NCI-H128 (cell line): ENCODE measurements at regions not wholly inside any gene's neighbourhood (a gene's known extent, or its start where the extent isn't known, plus 50 kb on each side); places are given as distances from the start of the nearest gene placed in this dataset.
"Not testable (repeated sequence)": the region's sequence is repeated elsewhere in the genome, so short reads cannot be mapped to it uniquely, and the experiment has no call there.

ENCODE experiments used
- DNase-seq: peaks from one replicate; lab custom pipeline; 2025; ENCODE audit not compliant: unreplicated experiment; lab: John Stamatoyannopoulos, UW

GRCh38 chr15:95663156-95664100, 667.1 kb upstream of the NR2F2 start:
- DNase-seq = no peak

GRCh38 chr15:95664450-95664849, 666.0 kb upstream of the NR2F2 start:
- DNase-seq = no peak

- no peak for DNase-seq
These were observed 661.2 kb upstream of the NR2F2 start for GRCh38 chr15:95669146-95669922.

GRCh38 chr15:95674031-95674430, 656.5 kb upstream of the NR2F2 start:
- DNase-seq = no peak

- DNase-seq = no peak
These were observed 654.0 kb upstream of the NR2F2 start for GRCh38 chr15:95676500-95676899.

- no peak for DNase-seq
These were observed 650.5 kb upstream of the NR2F2 start for GRCh38 chr15:95679847-95680582.

- no peak for DNase-seq
These were observed 649.8 kb upstream of the NR2F2 start for GRCh38 chr15:95680728-95681127.

- DNase-seq = no peak
These were observed 648.5 kb upstream of the NR2F2 start for GRCh38 chr15:95681836-95682544.

GRCh38 chr15:95684126-95684525, 646.4 kb upstream of the NR2F2 start:
- DNase-seq = no peak

- no peak for DNase-seq
These were observed 645.8 kb upstream of the NR2F2 start for GRCh38 chr15:95684693-95685115.

- DNase-seq = no peak
These were observed 643.4 kb upstream of the NR2F2 start for GRCh38 chr15:95687061-95687460.

GRCh38 chr15:95687686-95688085, 642.8 kb upstream of the NR2F2 start:
- DNase-seq = no peak

GRCh38 chr15:95690631-95691340, 639.7 kb upstream of the NR2F2 start:
- DNase-seq = no peak

- DNase-seq = no peak
These were observed 636.6 kb upstream of the NR2F2 start for GRCh38 chr15:95693917-95694316.

GRCh38 chr15:95698230-95698629, 632.3 kb upstream of the NR2F2 start:
- DNase-seq = no peak

GRCh38 chr15:95698951-95699350, 631.5 kb upstream of the NR2F2 start:
- no peak for DNase-seq

- DNase-seq = no peak
These were observed 630.9 kb upstream of the NR2F2 start for GRCh38 chr15:95699578-95699977.

GRCh38 chr15:95700692-95701091, 629.8 kb upstream of the NR2F2 start:
- DNase-seq = not testable (repeated sequence)

GRCh38 chr15:95701410-95701809, 629.1 kb upstream of the NR2F2 start:
- no peak for DNase-seq
